ENCODE measurements at regions not wholly inside any gene's neighbourhood (a gene's known extent, or its start where the extent isn't known, plus 50 kb on each side); places are given as distances from the start of the nearest gene placed in this dataset.

DNA sequence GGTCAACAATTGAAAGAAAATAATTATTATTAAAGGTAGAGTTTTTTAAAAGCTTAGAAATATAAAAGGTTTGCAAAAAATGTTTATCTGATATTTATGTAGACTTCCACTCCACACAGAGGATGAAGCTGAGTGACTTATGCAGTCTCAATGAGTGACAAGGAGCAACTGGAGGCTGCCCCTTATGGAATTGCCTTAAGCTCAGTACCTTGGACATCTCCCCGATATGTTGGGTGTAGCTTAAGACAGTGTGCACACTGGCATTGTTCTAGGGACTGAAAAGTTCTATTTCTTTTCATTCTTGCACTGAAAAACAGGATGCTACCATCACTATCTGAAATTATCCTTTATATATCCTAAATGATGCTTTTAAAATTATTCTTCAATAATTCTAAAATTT, 292.1 kb downstream of the PRDM5 start:
- no TSS peak for BruUV-seq (replicated peaks)
- in situ Hi-C loops (cut with HindIII; ENCODE audit: low pct_unique_long_range_greater_than_20kb, low sequenced_read_pairs) (no loop called here), intact Hi-C loops (cut with micrococcal nuclease; ENCODE audit: unreplicated experiment) (no loop called here)
- no peaks in the 10 kb centered on the region for H3K36me3 ChIP-seq (ENCODE audit: control insufficient read depth, insufficient read depth, low read length)
- no peak for DNase-seq (ENCODE audit: low read depth, low spot score)
- TF ChIP-seq, protein P1, sequence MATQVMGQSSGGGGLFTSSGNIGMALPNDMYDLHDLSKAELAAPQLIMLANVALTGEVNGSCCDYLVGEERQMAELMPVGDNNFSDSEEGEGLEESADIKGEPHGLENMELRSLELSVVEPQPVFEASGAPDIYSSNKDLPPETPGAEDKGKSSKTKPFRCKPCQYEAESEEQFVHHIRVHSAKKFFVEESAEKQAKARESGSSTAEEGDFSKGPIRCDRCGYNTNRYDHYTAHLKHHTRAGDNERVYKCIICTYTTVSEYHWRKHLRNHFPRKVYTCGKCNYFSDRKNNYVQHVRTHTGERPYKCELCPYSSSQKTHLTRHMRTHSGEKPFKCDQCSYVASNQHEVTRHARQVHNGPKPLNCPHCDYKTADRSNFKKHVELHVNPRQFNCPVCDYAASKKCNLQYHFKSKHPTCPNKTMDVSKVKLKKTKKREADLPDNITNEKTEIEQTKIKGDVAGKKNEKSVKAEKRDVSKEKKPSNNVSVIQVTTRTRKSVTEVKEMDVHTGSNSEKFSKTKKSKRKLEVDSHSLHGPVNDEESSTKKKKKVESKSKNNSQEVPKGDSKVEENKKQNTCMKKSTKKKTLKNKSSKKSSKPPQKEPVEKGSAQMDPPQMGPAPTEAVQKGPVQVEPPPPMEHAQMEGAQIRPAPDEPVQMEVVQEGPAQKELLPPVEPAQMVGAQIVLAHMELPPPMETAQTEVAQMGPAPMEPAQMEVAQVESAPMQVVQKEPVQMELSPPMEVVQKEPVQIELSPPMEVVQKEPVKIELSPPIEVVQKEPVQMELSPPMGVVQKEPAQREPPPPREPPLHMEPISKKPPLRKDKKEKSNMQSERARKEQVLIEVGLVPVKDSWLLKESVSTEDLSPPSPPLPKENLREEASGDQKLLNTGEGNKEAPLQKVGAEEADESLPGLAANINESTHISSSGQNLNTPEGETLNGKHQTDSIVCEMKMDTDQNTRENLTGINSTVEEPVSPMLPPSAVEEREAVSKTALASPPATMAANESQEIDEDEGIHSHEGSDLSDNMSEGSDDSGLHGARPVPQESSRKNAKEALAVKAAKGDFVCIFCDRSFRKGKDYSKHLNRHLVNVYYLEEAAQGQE (IDR thresholded peaks at IDR 0.05; ENCODE audit: insufficient read depth in 1 of 2, low read depth in 2 of 2, low read length in 1 of 2) = peak; percentile 52 to 59; a peak in 3 of 4 replicates
- TF ChIP-seq, protein P2, sequence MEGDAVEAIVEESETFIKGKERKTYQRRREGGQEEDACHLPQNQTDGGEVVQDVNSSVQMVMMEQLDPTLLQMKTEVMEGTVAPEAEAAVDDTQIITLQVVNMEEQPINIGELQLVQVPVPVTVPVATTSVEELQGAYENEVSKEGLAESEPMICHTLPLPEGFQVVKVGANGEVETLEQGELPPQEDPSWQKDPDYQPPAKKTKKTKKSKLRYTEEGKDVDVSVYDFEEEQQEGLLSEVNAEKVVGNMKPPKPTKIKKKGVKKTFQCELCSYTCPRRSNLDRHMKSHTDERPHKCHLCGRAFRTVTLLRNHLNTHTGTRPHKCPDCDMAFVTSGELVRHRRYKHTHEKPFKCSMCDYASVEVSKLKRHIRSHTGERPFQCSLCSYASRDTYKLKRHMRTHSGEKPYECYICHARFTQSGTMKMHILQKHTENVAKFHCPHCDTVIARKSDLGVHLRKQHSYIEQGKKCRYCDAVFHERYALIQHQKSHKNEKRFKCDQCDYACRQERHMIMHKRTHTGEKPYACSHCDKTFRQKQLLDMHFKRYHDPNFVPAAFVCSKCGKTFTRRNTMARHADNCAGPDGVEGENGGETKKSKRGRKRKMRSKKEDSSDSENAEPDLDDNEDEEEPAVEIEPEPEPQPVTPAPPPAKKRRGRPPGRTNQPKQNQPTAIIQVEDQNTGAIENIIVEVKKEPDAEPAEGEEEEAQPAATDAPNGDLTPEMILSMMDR (IDR thresholded peaks at IDR 0.05) = no peak
- ATAC-seq = no peak
- no peaks in the 10 kb centered on the region for H3K9me3 ChIP-seq (ENCODE audit: control insufficient read depth, insufficient read depth, low read depth, low read length)
- H3K27ac ChIP-seq (ENCODE audit: low read length) = no peak overlapping the region
- H3K27me3 ChIP-seq (ENCODE audit: control insufficient read depth, insufficient read depth, low read length) = no peaks in the 10 kb centered on the region
- CTCF ChIA-PET = no interaction called here
- no peak overlapping the region for H3K4me3 ChIP-seq (ENCODE audit: low read depth in 2 of 2, low read length in 2 of 2)
- no peaks in the 10 kb centered on the region for H3K4me1 ChIP-seq (ENCODE audit: control insufficient read depth, insufficient read depth, low read length)
- POLR2A ChIA-PET = no interaction called here

DNA sequence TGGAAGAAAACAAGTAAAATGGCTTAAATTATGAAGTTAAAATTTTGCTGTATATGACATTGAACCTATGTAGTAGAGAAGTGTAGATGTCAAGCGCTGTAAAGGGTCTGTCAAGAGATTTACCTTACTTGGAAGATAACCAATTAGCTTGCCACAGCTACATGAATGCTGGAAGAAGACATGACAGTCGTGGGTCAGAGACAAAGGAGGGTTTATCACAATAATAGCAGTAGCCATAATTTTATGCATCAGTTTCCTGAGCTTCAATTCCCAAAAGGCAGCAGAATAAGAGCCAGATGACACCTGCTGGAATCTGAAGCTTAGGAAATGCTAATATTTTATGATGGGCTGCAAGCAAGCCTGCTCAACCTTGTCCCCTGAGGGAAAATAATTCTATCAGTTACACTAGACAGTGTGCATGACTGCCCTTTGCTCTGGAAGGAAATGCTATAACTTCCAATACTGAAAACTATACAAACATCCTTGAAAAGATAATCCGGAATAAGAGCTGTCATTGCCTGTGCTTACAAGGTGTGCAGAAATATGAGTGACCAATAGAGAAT, 292.9 kb downstream of the PRDM5 start:
- CTCF ChIA-PET = no interaction called here

More for the DNA sequence above, 292.9 kb downstream of the PRDM5 start:
- Histone ChIP-seq H3K4me3 (ENCODE audit: low read depth in 2 of 2, low read length in 2 of 2) (no peak overlapping the region), H3K9me3 (ENCODE audit: control insufficient read depth, insufficient read depth, low read depth, low read length) (no peaks in the 10 kb centered on the region), H3K4me1 (ENCODE audit: control insufficient read depth, insufficient read depth, low read length) (no peaks in the 10 kb centered on the region), H3K27me3 (ENCODE audit: control insufficient read depth, insufficient read depth, low read length) (no peaks in the 10 kb centered on the region), H3K36me3 (ENCODE audit: control insufficient read depth, insufficient read depth, low read length) (no peaks in the 10 kb centered on the region), H3K27ac (ENCODE audit: low read length) (no peak overlapping the region)
- BruUV-seq (replicated peaks) = no TSS peak
- in situ Hi-C loops (cut with HindIII; ENCODE audit: low pct_unique_long_range_greater_than_20kb, low sequenced_read_pairs) (no loop called here), intact Hi-C loops (cut with micrococcal nuclease; ENCODE audit: unreplicated experiment) (no loop called here)
- DNase-seq (ENCODE audit: low read depth, low spot score) (no peak), ATAC-seq (no peak)
- no peak for TF ChIP-seq POLR2AphosphoS5 (IDR thresholded peaks at IDR 0.05; ENCODE audit: low read depth, low read length)
- TF ChIP-seq TCF7L2 (IDR thresholded peaks at IDR 0.05; ENCODE audit: low read depth, low read length) = no peak
- TF ChIP-seq, protein P1 (IDR thresholded peaks at IDR 0.05; ENCODE audit: insufficient read depth in 1 of 2, low read depth in 2 of 2, low read length in 1 of 2) = no peak
- no peak for TF ChIP-seq SIN3A (IDR thresholded peaks at IDR 0.05; ENCODE audit: borderline replicate concordance, insufficient read depth, low read depth, low read length)
- TF ChIP-seq, protein P2 (IDR thresholded peaks at IDR 0.05) = no peak
- POLR2A ChIA-PET = no interaction called here

Measured in Panc1 (cell line).